ENCODE measurements at regions not wholly inside any gene's neighbourhood (a gene's known extent, or its start where the extent isn't known, plus 50 kb on each side); places are given as distances from the start of the nearest gene placed in this dataset.
"Not testable (repeated sequence)": the region's sequence is repeated elsewhere in the genome, so short reads cannot be mapped to it uniquely, and the experiment has no call there.

DNA sequence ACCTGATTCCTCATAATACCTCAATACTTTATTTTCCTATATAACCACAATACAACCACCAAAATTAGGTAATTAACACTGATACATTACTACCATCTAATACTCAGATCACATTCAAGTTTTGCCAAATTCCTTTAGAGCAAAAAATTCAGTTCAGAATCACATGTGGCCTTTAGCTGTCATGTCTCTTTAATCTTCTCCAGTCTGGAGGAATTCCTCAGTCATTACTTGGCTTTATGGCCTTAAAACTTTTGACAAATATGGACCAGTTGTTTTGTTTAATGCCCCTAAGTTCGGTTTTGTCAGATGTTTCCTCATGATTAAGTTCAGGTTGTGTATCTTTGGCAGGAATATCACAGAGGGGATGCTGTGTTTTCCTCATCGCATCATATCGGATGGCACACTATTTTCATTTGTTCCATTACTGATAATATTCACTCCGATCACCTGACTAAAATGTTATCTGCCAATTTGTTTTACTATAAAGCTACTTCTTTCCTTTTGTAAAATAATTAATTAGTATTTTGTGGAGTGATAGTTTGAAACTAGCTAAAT, 51.2 kb upstream of the AKIRIN2 start:
- Mint-ChIP-seq H3K4me3 (no peak overlapping the region), H3K4me1 (peaks cover 13% of the 10 kb centered on the region), H3K9me3 (no peaks in the 10 kb centered on the region), H3K27me3 (no peaks in the 10 kb centered on the region), H3K36me3 (ENCODE audit: low read depth) (no peaks in the 10 kb centered on the region), H3K27ac (no peak overlapping the region)
- no peak for ATAC-seq (replicated peaks)

DNA sequence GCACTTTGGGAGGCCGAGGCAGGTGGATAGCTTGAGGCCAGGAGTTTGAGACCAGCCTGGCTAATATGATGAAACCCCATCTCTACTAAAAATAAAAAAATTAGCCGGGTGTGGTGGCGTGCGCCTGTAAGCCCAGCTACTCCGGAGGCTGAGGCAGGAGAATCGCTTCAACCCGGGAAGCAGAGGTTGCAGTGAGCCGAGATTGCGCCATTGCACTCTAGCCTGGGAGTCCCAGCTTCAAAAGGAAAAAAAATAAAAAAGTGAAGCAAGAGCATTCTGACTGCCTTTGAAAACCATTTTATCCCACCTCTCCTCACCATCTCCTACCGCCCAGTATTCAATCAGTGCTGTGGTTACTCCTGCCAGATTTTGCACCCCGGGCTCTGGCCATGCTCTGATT, 50.5 kb upstream of the AKIRIN2 start:
- peaks cover 13% of the 10 kb centered on the region for H3K4me1 Mint-ChIP-seq
- H3K27me3 Mint-ChIP-seq; ATAC-seq (replicated peaks); H3K36me3 Mint-ChIP-seq (ENCODE audit: low read depth); H3K4me3 Mint-ChIP-seq; H3K27ac Mint-ChIP-seq; H3K9me3 Mint-ChIP-seq: not testable (repeated sequence)
